Fibroblast of lung (primary cell): ENCODE measurements at regions not wholly inside any gene's neighbourhood (a gene's known extent, or its start where the extent isn't known, plus 50 kb on each side); places are given as distances from the start of the nearest gene placed in this dataset.

Experiments used
- DNase-seq, 2 donors: peaks; one replicate each; pipeline versions ENCODE4 v3.0.0 to v3.0.0-alpha.2; 2010; ENCODE audit warnings: low read depth in 2 of 2
- H2AFZ ChIP-seq: 2 replicates; pipeline ENCODE4 v1.5.1; 2012; ENCODE audit warnings: low read length, control low read depth, inconsistent platforms
- H3K27ac ChIP-seq: 2 replicates; pipeline ENCODE4 v1.5.1; 2011; ENCODE audit warnings: low read length, control low read depth; ENCODE audit not compliant: insufficient read depth
- H3K27me3 ChIP-seq: 2 replicates; pipeline ENCODE4 v1.5.1; 2011; ENCODE audit warnings: mild to moderate bottlenecking, low read length; ENCODE audit not compliant: control insufficient read depth, insufficient read depth
- H3K36me3 ChIP-seq: 2 replicates; pipeline ENCODE4 v1.5.1; 2011; ENCODE audit warnings: low read length; ENCODE audit not compliant: control insufficient read depth, insufficient read depth
- H3K4me1 ChIP-seq: 2 replicates; pipeline ENCODE4 v1.5.1; 2011; ENCODE audit warnings: low read length; ENCODE audit not compliant: control insufficient read depth, insufficient read depth; ENCODE audit errors: extremely low read depth
- H3K4me2 ChIP-seq: 2 replicates; pipeline ENCODE4 v1.5.1; 2011; ENCODE audit warnings: low read length, control low read depth; ENCODE audit not compliant: insufficient read depth; ENCODE audit errors: extremely low read depth
- H3K4me3 ChIP-seq, 4 experiments: fragments of 200-600 bp in 1 of 4; sonication (generic) in 1 of 4; replicated peaks in 1 of 4; 2 replicates each; pipeline ENCODE4 v1.5.1; 2011 to 2016; ENCODE audit warnings: low read length in 4 of 4, low read depth in 3 of 4, mild to moderate bottlenecking in 3 of 4, control low read depth in 2 of 4, inconsistent platforms in 1 of 4, mixed read lengths in 1 of 4; ENCODE audit not compliant: insufficient read depth in 1 of 4; ENCODE audit errors: control extremely low read depth in 1 of 4
- H3K79me2 ChIP-seq: 2 replicates; pipeline ENCODE4 v1.5.1; 2012; ENCODE audit warnings: mild to moderate bottlenecking, low read length, inconsistent platforms; ENCODE audit not compliant: control insufficient read depth, insufficient read depth
- H3K9ac ChIP-seq: 2 replicates; pipeline ENCODE4 v1.5.1; 2011; ENCODE audit warnings: mild to moderate bottlenecking, low read length, control low read depth; ENCODE audit not compliant: insufficient read depth
- H3K9me3 ChIP-seq: 2 replicates; pipeline ENCODE4 v1.5.1; 2012; ENCODE audit warnings: low read depth, low read length; ENCODE audit not compliant: control insufficient read depth, insufficient read depth
- H4K20me1 ChIP-seq: 2 replicates; pipeline ENCODE4 v1.5.1; 2011; ENCODE audit warnings: low read length; ENCODE audit not compliant: control insufficient read depth, insufficient read depth; ENCODE audit errors: extremely low read depth
- EZH2 ChIP-seq: IDR thresholded peaks from 2 replicates; pipeline ENCODE4 v1.5.1; 2012; ENCODE audit warnings: low read length, control low read depth, mild to moderate bottlenecking; ENCODE audit errors: missing control alignments
- TF ChIP-seq, protein P1 (sequence below), 2 donors: IDR thresholded peaks in 1 of 2; conservative IDR thresholded peaks in 1 of 2; 1 replicate in 1 of 2; 2 replicates in 1 of 2; pipeline ENCODE4 v1.5.1; 2011 to 2012; ENCODE audit warnings: low read length in 2 of 2, control low read depth in 1 of 2, inconsistent platforms in 1 of 2, low read depth in 1 of 2, mild to moderate bottlenecking in 1 of 2

DNA sequence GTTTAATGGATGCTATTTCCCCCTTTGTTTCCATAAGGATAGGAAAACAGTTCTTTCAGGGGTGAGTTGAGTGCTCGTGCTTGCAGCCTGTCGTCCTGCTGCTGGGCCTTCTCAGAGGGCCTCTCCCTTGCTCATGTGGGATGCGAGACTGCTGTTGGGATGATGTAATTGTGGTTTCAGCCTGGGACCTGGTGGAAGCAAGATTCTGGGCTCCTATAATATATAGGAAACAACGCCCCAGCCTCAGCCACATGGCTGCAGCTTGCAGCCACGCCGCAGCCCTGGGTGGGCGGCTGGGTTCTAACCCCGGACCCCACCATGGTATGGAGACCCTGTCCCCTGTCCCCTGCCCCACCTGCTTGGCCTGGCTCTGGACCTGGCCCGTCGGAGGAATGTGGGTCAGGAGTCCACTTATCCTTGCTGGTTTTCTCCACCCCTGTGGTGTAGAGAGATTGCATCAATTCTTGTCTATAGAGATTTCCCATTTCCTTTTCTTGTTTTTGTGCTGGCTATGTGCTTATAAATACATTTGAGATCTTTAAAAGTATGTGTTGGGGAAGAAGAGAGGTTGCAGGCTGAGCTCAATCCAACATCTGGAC lies 357.8 kb downstream of the SIPA1L2 start:
- Histone ChIP-seq H4K20me1 (no peaks in the 10 kb centered on the region), H3K27me3 (no peaks in the 10 kb centered on the region), H3K4me3 (no peak overlapping the region), H3K9me3 (no peaks in the 10 kb centered on the region), H3K4me2 (no peak overlapping the region), H3K79me2 (no peaks in the 10 kb centered on the region), H3K9ac (no peak overlapping the region), H3K36me3 (no peaks in the 10 kb centered on the region), H3K4me1 (no peaks in the 10 kb centered on the region), H2AFZ (no peak overlapping the region), H3K27ac (no peak overlapping the region)
- DNase-seq: peak; percentile 20 to 46
- TF ChIP-seq, protein P1, sequence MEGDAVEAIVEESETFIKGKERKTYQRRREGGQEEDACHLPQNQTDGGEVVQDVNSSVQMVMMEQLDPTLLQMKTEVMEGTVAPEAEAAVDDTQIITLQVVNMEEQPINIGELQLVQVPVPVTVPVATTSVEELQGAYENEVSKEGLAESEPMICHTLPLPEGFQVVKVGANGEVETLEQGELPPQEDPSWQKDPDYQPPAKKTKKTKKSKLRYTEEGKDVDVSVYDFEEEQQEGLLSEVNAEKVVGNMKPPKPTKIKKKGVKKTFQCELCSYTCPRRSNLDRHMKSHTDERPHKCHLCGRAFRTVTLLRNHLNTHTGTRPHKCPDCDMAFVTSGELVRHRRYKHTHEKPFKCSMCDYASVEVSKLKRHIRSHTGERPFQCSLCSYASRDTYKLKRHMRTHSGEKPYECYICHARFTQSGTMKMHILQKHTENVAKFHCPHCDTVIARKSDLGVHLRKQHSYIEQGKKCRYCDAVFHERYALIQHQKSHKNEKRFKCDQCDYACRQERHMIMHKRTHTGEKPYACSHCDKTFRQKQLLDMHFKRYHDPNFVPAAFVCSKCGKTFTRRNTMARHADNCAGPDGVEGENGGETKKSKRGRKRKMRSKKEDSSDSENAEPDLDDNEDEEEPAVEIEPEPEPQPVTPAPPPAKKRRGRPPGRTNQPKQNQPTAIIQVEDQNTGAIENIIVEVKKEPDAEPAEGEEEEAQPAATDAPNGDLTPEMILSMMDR (conservative IDR thresholded peaks at IDR 0.05 in 1 of 2, IDR thresholded peaks at IDR 0.05 in 1 of 2; ENCODE audit: low read depth in 1 of 2, low read length in 2 of 2): no peak
- no peak for TF ChIP-seq EZH2

DNA sequence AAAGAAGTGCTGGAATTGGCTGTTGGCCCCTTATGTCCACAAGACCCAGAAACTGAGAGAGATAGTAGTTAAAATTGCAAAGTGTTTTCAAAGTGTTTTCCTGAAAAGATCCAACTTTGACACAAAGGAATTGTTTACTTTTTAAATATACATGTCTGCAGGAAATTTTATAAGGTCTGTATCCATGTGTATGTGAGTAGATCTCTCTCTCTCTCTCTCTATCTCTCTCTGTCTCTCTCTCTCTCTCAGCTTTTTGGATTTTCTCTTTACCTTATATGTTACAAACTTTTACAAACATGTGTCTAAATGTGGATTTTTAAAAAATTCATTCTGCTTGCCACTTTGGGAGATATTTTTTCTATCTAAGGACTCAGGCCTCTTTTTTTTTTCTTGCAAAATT lies 358.6 kb downstream of the SIPA1L2 start:
- Histone ChIP-seq H3K9ac (no peak overlapping the region), H3K4me2 (no peak overlapping the region), H3K4me3 (no peak overlapping the region), H3K27ac (no peak overlapping the region), H2AFZ (no peak overlapping the region), H3K4me1 (no peaks in the 10 kb centered on the region), H3K79me2 (no peaks in the 10 kb centered on the region), H4K20me1 (no peaks in the 10 kb centered on the region), H3K36me3 (no peaks in the 10 kb centered on the region), H3K27me3 (no peaks in the 10 kb centered on the region), H3K9me3 (no peaks in the 10 kb centered on the region)
- no peak for DNase-seq
- no peak for TF ChIP-seq EZH2
- TF ChIP-seq, protein P1 (conservative IDR thresholded peaks at IDR 0.05 in 1 of 2, IDR thresholded peaks at IDR 0.05 in 1 of 2; ENCODE audit: low read depth in 1 of 2, low read length in 2 of 2): no peak

DNA sequence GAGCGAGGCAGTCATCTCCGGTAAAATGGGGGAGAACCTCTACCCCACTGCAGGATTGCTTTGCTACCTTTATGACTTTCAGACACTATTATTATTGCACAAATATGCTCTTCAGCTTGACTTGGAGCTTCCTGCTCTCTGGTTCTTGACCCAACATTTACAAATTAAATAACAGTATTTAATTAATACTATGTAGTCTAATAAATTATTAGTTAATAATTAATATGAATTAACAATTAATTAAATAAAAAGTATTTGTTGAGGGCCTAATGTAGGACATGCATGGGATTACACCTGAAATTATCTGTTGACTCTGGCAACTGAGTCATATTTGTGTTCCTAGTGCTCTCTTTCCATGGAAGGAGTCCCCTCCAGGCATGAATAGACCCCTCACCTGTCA lies 359.9 kb downstream of the SIPA1L2 start:
- H3K4me2 ChIP-seq: no peak overlapping the region
- no peak overlapping the region for H3K4me3 ChIP-seq
- H3K4me1 ChIP-seq: no peaks in the 10 kb centered on the region
- DNase-seq: no peak
- H3K27me3 ChIP-seq: no peaks in the 10 kb centered on the region
- H3K36me3 ChIP-seq: no peaks in the 10 kb centered on the region
- H3K9me3 ChIP-seq: no peaks in the 10 kb centered on the region
- H2AFZ ChIP-seq: no peak overlapping the region
- TF ChIP-seq EZH2: no peak
- TF ChIP-seq, protein P1 (conservative IDR thresholded peaks at IDR 0.05 in 1 of 2, IDR thresholded peaks at IDR 0.05 in 1 of 2; ENCODE audit: low read depth in 1 of 2, low read length in 2 of 2): no peak
- no peaks in the 10 kb centered on the region for H4K20me1 ChIP-seq
- H3K27ac ChIP-seq: no peak overlapping the region
- no peaks in the 10 kb centered on the region for H3K79me2 ChIP-seq
- no peak overlapping the region for H3K9ac ChIP-seq
